ENCODE measurements at regions not wholly inside any gene's neighbourhood (a gene's known extent, or its start where the extent isn't known, plus 50 kb on each side); places are given as distances from the start of the nearest gene placed in this dataset.
"Not testable (repeated sequence)": the region's sequence is repeated elsewhere in the genome, so short reads cannot be mapped to it uniquely, and the experiment has no call there.

DNA sequence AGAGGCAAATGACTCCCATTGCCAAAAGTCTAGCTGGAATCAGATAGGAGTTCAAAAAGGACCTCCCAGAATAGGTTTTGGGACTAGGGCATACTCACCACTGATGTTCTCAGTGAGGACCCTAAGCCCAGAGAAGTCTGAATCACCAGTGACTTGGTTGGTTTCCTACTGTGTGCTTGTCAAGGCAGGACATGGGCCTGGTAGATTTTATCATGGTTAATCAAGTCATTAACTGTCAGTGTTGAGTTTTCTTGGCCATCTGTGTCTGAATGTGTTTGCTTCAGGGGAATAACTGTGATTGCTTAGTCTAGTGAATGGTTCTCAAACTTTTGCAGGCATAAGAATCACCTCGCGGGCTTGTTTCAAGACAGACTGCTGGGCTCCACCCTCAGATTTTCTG lies 99.0 kb upstream of the GDNF start:
- in situ Hi-C loops (cut with HindIII; ENCODE audit: low sequenced_read_pairs): no loop called here
- no peak for DNase-seq (ENCODE audit: low spot score)

DNA sequence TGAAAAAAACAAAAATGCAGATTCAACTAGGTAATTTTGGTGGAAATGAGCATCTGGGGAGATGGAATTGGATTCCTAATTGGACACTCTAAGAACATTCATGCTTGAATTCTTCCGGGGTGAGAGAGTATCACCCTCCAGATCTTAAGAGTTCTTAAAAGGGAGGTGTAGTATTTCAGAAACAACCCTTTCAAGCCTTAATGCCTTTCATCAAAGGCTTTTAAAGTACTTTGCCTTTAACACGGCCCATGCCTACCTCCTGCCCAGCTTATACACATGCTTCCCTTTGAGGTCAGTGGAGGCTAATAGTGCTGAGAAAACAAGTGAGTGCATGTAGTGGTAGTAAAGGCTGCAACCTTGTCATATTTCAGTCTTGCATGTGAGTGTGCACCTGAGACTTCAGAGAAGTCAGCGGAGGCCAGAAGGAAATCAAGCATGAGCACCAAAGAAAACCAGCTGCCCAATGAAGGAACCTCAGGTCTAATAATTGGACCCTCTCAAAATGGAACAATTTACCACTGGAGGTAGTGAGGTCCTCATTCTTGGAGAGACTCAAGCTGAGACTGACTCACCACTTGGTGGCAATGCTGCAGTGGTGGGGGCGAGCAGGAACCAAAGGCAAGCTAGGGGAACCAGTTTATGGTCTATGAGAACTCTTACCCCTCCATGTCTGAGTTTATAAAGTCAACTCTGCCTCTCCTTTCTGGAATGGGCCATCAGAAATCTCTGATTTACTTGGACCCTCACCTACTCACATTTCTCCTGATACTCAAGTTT lies 98.4 kb upstream of the GDNF start:
- in situ Hi-C loops (cut with HindIII; ENCODE audit: low sequenced_read_pairs): no loop called here
- DNase-seq (ENCODE audit: low spot score): no peak

DNA sequence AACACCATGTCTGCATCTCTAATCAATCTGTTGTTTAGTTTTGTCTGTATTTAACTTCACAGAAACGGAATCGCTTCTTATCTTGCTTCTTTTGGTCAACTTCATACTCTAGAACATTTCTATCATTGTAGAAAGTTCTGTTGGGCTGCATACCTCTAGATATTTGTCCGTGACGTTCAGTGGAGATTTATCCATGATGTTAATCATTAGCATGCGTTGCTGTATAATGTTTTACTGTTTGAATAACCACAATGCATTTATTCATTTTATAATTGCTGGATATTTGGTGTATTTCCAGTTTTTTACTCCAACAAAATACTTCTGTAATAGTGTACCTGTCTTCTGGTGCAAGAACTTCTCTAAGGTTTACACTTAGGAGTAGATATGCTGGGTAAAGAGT lies 96.2 kb upstream of the GDNF start:
- in situ Hi-C loops (cut with HindIII; ENCODE audit: low sequenced_read_pairs): no loop called here

DNA sequence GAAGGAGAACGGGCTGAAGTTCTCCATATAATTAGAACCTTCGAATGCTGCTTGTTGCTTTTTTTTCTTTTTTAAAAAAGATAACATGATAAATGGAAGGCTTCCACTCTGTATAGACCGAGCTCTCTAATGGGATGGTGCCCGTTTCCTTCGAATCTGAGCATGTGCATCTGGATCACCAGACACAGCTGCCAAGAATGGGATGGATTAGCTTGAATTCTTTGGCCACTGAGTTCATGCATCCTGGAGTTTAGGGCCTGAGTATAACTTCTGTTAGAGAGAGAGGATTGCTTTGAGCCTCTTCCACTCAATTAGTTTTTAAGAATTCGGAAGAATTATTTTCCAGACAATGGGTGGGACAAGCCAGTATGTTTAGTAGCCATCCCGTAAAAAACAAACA lies 93.7 kb upstream of the GDNF start:
- in situ Hi-C loops (cut with HindIII; ENCODE audit: low sequenced_read_pairs): no loop called here
- DNase-seq (ENCODE audit: low spot score): no peak

More for the DNA sequence above, 96.2 kb upstream of the GDNF start:
- DNase-seq (ENCODE audit: low spot score): no peak

DNA sequence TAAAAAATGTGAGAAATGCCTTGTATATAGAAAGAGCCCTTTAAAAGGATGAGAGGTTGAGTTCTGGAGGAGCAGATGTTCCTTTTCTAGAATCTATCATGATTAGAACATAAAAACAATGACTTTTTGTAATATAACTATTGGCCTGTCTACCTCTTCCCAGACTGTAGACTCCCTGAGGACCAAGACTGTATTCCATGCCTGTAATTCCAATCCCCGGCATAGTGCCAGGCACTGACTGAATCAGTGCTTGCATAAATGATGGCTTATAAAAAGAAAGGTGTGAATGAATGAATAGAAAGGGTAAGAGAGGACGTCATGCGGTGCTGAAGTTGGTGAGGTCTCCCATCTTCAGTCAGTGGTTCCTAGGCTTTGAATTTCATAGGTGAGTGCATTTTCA lies 92.6 kb upstream of the GDNF start:
- DNase-seq (ENCODE audit: low spot score): no peak

DNA sequence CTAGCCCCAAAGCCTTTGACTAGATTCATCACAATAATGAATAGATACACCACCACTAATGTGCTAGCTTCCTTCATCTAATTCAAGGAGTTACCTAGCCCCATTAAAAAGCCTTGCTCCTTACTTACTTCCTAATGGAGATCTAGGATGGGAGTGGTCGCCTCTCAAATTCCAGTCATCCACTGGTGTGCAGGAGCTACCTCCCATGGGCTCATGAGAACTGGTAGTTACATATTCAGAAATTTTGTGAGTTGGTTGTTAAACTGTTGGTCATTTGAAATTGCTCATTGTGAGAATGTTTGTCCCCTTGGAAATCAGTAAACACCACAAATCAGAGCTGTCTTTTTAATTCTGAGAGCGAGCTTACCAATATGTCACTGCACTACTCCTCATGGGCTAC lies 91.7 kb upstream of the GDNF start:
- DNase-seq (ENCODE audit: low spot score): no peak
- in situ Hi-C loops (cut with HindIII; ENCODE audit: low sequenced_read_pairs): no loop called here

More for the DNA sequence above, 92.6 kb upstream of the GDNF start:
- in situ Hi-C loops (cut with HindIII; ENCODE audit: low sequenced_read_pairs): no loop called here

DNA sequence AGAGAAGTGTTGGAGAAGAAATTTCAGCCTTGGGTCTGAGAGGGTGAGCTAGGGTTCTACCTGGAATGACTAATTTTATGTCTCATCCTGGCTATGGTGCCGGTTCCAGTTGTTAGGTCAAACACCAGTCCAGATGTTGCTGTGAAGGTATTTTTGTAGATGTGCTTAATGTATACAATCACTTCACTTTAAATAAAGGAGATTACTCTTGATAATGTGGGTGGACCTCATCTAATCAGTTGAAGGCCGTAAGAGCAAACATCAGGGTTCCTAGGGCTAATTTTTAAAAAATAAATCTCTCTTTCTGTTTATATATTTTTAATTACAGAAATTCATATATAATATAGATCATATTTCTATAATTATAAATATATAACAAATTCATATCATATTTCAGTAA lies 90.5 kb upstream of the GDNF start:
- in situ Hi-C loops (cut with HindIII; ENCODE audit: low sequenced_read_pairs): no loop called here
- no peak for DNase-seq (ENCODE audit: low spot score)

DNA sequence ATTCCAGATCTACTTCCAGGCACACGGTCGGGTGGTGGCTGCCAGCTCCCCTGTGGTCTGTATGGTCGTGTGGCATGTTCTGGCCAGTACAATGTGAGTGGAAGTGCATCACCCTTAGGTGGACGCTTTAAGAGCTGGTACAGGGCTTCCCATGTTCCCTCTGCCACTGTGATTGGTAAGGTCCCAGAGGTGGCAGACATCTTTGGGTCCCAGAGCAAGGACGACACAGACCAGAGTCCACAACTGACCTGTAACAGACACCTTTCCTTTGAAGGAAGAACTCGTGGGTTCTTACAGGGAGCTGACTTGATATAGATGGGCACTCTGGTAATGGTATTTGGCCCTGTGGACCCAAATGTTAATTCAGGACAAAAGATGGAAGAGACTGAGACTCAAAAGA lies 90.0 kb upstream of the GDNF start:
- in situ Hi-C loops (cut with HindIII; ENCODE audit: low sequenced_read_pairs): no loop called here
- DNase-seq (ENCODE audit: low spot score): no peak

DNA sequence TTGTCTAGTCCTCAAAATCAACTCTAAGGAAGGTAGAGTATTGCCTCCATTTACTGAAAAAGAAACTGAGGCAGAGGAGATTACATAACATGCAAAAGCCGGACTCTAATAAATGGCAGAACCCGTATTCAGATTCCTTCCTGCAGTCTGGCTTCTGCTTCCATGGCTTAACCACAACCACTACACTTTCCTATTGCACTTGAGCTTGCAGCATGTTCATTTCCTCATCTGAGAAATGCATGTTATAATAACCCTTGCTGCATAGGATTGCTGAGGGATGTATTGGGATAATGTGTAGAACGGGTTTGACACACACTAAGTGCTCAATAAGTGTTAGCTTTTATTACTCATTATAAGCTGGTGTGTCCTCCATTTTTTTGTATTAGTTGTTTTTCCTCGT lies 87.9 kb upstream of the GDNF start:
- DNase-seq (ENCODE audit: low spot score); in situ Hi-C loops (cut with HindIII; ENCODE audit: low sequenced_read_pairs): not testable (repeated sequence)

DNA sequence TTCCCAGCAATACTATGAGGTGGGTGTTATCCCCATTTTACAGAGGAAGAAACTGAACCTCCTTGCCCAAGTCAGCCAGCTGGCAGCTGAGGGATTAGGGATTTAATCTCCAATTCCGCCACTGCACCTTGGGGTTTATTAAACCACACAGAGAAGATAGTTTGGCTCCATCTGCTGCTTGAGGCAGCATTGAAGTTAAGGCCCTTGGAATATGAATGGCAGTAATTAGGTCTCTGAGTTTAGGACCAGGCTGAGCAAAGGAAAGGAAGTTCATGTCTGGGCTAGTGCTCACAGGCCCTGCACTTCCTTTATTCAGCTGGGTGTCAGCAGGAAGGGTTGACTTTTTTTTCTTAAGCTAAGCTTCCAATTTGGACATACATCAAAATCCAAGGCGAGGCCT lies 86.9 kb upstream of the GDNF start:
- no peak for DNase-seq (ENCODE audit: low spot score)
- in situ Hi-C loops (cut with HindIII; ENCODE audit: low sequenced_read_pairs): no loop called here

DNA sequence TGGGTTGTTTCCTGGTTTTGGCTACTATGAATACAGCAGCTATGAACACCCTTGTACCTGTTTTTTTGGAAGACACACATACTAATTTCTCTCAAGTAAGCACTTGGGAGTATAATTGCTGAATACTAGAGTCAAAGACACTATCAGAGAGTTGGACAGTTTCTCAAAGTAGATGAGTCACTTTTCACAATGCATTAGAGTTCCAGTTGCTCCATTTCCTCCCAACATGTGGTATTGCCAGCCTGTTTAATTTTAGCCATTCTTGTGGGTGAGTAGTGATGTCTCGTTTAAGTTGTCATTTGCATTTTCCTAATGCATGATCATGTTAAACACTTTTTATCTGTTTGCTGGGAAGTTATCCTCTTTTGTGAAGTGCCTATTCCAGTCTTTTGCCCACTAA lies 81.6 kb upstream of the GDNF start:
- DNase-seq (ENCODE audit: low spot score): no peak
- in situ Hi-C loops (cut with HindIII; ENCODE audit: low sequenced_read_pairs): no loop called here

DNA sequence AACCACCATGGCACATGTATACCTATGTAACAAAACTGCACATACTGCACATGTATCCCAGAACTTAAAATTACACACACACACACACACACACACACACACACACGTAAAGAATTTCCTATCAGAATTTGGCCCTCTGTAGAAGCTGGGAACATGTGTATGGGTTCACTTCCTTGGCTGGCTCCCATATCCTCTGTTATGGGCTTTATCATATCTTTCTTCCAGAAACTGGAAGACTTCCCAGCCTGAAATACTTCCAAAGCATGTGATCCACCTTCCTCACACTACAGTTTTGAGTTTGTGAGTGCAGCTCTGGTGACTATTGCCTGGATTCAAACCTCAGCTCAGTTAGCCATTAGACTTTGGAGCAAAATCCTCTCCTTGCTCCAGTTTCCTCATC lies 78.6 kb upstream of the GDNF start:
- DNase-seq (ENCODE audit: low spot score): no peak
- in situ Hi-C loops (cut with HindIII; ENCODE audit: low sequenced_read_pairs): no loop called here

DNA sequence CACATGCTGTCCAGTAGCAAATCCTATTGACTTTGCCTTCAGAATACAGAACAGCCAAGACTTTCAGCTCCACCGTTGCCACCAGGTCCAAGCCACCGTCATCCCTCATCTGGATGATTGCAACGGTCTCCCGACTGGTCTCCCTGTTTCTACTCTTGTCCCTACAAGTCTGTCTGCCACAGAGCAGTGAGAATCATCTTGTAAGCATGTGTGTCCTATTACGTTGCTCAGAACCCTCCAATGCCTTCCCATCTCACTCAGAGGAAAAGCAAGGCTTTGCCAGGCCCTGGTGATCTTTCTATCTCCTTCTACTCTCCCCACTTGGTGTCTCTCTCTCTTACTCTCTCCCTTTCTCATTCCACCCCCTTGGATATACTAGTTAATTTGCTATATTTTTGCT lies 76.7 kb upstream of the GDNF start:
- DNase-seq (ENCODE audit: low spot score): no peak
- in situ Hi-C loops (cut with HindIII; ENCODE audit: low sequenced_read_pairs): no loop called here

DNA sequence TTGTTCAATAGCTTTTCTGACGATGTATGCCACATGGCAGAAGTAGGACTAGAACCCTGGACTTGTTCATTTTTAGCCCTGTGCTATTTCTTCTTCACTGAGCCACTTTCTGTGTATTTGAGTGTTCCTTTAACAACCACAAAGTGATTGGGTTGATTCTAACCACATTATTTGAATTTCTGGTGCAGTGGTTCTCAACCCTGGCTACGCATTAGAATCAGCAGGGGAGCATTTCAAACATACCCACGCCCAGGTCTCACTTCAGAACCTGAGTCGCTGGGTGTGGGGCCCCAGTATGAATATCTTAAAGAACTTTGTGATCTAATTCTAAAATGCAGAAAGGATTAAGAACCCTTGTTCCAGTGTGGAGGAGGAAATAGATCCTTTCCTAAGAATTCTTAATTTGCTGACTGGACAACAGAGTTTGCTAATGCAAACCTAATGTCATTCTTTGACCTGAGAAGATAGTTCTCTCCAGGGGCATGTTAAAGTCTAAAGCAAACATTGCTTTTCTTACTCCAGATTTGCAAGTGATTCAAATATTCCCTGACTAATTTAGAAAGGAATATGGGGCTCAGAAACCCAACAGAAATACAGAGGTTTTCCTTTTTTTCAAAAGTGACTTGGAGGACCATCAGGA lies 75.4 kb upstream of the GDNF start:
- in situ Hi-C loops (cut with HindIII; ENCODE audit: low sequenced_read_pairs): no loop called here
- no peak for DNase-seq (ENCODE audit: low spot score)

DNA sequence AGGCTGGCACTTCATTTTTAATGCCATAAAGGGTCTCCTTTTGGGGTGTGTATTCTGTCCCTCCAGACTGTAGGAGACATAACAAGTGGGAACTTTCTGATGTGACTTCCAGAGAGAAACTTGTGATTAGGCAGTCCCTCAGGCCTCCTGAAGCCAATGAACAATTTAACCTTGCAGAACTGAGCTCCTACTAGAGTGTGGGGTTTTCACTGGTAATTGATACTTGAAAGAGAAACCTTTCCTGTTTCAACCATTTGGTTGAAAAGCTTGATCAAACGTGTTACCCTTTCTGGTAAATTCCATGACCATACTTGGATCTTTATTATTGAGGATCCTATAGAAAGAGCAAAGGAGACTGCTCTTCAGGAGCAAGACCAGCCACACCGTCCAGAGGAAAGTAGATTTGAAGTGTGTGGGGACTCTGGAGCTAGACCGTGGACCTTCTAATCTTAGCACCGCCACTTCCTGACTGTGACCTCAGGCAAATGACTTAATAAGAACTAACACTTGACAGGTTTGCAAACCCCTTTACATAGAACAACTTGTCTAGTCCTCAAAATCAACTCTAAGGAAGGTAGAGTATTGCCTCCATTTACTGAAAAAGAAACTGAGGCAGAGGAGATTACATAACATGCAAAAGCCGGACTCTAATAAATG lies 69.9 kb upstream of the GDNF start:
- DNase-seq (ENCODE audit: low spot score); in situ Hi-C loops (cut with HindIII; ENCODE audit: low sequenced_read_pairs): not testable (repeated sequence)

DNA sequence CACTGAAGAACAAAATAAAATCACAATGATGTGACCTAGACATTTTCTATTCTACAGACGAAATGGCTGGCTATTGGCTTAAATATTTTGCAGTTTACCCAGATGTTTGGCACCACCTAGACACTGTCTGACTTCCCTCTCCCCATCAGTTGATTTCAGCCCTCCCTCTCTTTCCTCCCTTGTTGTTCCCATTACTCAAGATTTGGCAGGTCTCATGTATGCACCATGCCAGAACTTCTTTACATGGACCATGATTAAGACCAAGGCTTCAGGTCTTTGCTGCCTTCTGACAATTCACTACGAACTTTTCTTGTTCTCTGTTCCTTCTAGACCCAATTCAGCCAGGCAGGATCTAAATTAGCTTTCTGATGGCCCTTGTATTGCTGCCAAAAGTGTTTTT lies 66.6 kb upstream of the GDNF start:
- no peak for DNase-seq (ENCODE audit: low spot score)
- in situ Hi-C loops (cut with HindIII; ENCODE audit: low sequenced_read_pairs): no loop called here

DNA sequence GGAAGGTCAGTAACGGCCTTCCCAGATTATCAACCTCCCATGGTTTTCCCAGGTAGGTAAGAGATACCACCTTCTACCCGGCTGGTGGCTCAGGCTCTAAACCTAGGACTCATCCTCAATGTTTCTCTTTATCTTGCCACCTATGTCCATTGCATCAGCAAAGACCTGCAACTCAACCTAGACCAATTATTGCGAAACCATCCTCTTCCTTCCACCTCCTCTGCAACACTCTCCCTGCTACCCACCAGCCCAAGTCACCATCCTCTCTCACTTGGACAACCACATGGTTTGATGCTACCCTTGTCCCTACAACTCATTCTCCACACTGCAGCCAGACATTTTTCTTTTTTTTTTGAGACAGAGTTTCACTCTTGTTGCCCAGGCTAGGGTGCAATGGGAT lies 65.4 kb upstream of the GDNF start:
- in situ Hi-C loops (cut with HindIII; ENCODE audit: low sequenced_read_pairs): no loop called here
- DNase-seq (ENCODE audit: low spot score): no peak

DNA sequence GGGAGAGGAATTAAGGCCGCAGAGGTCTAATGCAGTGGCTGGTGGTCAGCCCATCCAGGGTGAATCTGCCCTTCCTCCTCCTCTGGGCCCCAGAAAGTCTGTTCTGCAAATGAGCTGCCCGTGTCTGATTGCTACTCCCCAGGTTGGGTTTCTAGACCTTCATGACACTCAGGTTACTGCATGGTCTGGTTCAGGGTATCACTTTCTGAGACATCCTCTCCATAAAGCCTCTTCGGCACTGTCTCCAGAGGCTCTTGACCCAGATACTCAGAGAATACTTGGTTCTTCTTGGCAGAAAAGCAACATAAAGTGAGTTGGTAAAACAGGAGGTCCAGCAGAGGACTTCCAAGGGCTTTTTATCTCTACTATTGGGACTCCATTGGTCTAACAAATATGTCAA lies 62.5 kb upstream of the GDNF start:
- in situ Hi-C loops (cut with HindIII; ENCODE audit: low sequenced_read_pairs): no loop called here
- DNase-seq (ENCODE audit: low spot score): no peak

DNA sequence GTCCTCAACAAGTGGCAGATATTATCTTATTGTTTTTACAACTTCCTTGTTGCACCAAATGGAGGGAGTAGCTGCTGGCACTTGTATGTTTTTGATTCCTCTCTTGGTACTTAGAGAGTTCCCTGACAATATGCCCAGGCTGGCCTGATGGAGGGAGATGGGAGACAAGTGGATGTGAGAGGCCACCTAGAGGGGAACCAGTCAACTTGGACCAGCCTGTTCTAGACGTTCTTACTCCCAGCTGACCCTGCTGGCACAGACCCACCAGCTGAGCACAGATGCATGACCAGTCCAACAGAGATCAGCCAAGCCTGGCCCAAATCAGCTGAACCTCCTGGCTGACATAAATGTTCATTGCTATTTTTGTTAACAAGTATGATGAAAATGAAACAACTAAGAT lies 60.9 kb upstream of the GDNF start:
- in situ Hi-C loops (cut with HindIII; ENCODE audit: low sequenced_read_pairs): no loop called here
- peak; percentile 6 for DNase-seq (ENCODE audit: low spot score)

DNA sequence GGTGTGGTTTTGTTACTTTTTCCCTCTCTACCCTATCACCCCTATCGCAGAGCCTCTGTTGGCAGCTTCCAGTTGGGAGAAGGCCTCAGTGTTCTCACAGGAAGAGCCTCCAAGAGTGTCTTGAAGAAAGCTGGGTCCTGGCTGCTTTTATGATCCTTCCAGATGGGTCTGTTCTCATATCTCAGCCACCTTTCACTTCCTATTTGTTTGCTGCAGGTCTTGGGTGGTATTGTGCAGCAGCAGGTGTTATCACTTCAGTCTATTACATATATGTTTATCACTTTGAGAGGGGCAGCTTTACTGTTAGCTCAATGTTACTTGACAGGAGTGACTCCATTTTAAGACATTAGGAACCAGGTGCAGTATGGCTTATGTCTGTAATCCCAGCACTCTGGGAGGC lies 59.2 kb upstream of the GDNF start:
- in situ Hi-C loops (cut with HindIII; ENCODE audit: low sequenced_read_pairs): no loop called here
- no peak for DNase-seq (ENCODE audit: low spot score)

DNA sequence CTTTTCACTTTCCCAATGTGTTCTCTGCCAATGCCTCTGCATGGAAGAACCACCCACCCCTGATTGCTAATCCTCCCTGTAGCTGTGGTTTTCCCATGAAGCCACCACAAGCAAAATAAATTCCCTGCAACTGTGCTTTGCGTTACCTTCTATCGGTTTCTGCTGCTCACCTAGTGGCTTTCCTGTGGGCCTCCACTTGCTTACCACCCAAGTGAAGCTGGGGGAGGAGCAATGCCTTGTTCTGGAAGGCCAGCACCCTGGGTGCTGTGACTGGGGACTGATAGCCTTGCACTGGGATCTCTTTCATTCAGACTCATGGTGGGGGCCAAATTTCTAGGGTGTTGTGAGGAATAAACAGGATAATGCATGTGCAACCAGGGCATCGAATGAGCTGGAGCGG lies 56.3 kb upstream of the GDNF start:
- in situ Hi-C loops (cut with HindIII; ENCODE audit: low sequenced_read_pairs): no loop called here
- DNase-seq (ENCODE audit: low spot score): no peak

All from G401 (cell line).